SK-N-SH treated with all-trans-retinoic acid at 6 μM for 48 hours (cell line): ENCODE measurements at regions not wholly inside any gene's neighbourhood (a gene's known extent, or its start where the extent isn't known, plus 50 kb on each side); places are given as distances from the start of the nearest gene placed in this dataset.

Experiments
- RARB ChIP-seq: fragments of 250-450 bp; sonication (Bioruptor Pico); IDR thresholded peaks from 2 replicates; pipeline ENCODE4 v1.8.0; 2021; ENCODE audit warnings: mild to moderate bottlenecking, moderate library complexity
- TF ChIP-seq, protein P1 (sequence below): fragments of 250-450 bp; sonication (Bioruptor Pico); IDR thresholded peaks from 2 replicates; pipeline ENCODE4 v1.5.1; 2020; ENCODE audit warnings: low read depth, mild to moderate bottlenecking, moderate library complexity

GRCh38 chr20:57849521-57850215 lies 139.9 kb upstream of the PMEPA1 start:
- no peak for TF ChIP-seq RARB (CRISPR knock-in tag)
- TF ChIP-seq, protein P1, sequence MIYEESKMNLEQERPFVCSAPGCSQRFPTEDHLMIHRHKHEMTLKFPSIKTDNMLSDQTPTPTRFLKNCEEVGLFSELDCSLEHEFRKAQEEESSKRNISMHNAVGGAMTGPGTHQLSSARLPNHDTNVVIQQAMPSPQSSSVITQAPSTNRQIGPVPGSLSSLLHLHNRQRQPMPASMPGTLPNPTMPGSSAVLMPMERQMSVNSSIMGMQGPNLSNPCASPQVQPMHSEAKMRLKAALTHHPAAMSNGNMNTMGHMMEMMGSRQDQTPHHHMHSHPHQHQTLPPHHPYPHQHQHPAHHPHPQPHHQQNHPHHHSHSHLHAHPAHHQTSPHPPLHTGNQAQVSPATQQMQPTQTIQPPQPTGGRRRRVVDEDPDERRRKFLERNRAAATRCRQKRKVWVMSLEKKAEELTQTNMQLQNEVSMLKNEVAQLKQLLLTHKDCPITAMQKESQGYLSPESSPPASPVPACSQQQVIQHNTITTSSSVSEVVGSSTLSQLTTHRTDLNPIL, result no peak
